NB4 (cell line): ENCODE measurements at regions not wholly inside any gene's neighbourhood (a gene's known extent, or its start where the extent isn't known, plus 50 kb on each side); places are given as distances from the start of the nearest gene placed in this dataset.

Experiments
- DNase-seq: peaks from one replicate; pipeline ENCODE4 v3.0.0; 2010; ENCODE audit warnings: low read depth
- H3K4me3 ChIP-seq: one replicate; pipeline ENCODE4 v1.5.1; 2011; ENCODE audit warnings: mild to moderate bottlenecking, low read depth, low read length, moderate library complexity
- CTCF ChIP-seq: IDR thresholded peaks from one replicate; pipeline ENCODE4 v1.5.1; 2012; ENCODE audit warnings: low read depth, low read length
- MAX ChIP-seq: IDR thresholded peaks from 2 replicates; pipeline ENCODE4 v1.6.1; 2011; ENCODE audit warnings: low read depth, low read length
- MYC ChIP-seq: IDR thresholded peaks from 2 replicates; pipeline ENCODE4 v1.6.1; 2011; ENCODE audit warnings: low read depth, low read length
- POLR2A ChIP-seq: IDR thresholded peaks from 2 replicates; pipeline ENCODE4 v1.6.1; 2011; ENCODE audit warnings: mild to moderate bottlenecking; ENCODE audit not compliant: insufficient read length; ENCODE audit errors: extremely low read depth

GRCh38 chr1:194044892-194045291, 858.5 kb upstream of the B3GALT2 start:
- no peak overlapping the region for H3K4me3 ChIP-seq
- no peak for TF ChIP-seq MYC
- no peak for TF ChIP-seq CTCF
- TF ChIP-seq POLR2A, result no peak
- no peak for TF ChIP-seq MAX
- DNase-seq, result no peak

GRCh38 chr1:194043984-194044755, 857.8 kb upstream of the B3GALT2 start:
- no peak overlapping the region for H3K4me3 ChIP-seq
- no peak for DNase-seq
- TF ChIP-seq POLR2A, result no peak
- no peak for TF ChIP-seq MYC
- no peak for TF ChIP-seq MAX
- no peak for TF ChIP-seq CTCF

GRCh38 chr1:194042736-194043135, 856.3 kb upstream of the B3GALT2 start:
- no peak overlapping the region for H3K4me3 ChIP-seq
- DNase-seq, result no peak
- TF ChIP-seq POLR2A, result no peak
- TF ChIP-seq MAX, result no peak

GRCh38 chr1:194040496-194040895, 854.1 kb upstream of the B3GALT2 start:
- DNase-seq, result no peak
- H3K4me3 ChIP-seq, result no peak overlapping the region
- TF ChIP-seq MAX (no peak), POLR2A (no peak), MYC (no peak), CTCF (no peak)

- no peak for TF ChIP-seq CTCF
- no peak for TF ChIP-seq POLR2A
- TF ChIP-seq MYC, result no peak
- TF ChIP-seq MAX, result no peak
- no peak overlapping the region for H3K4me3 ChIP-seq
- DNase-seq, result no peak
These were observed 853.2 kb upstream of the B3GALT2 start for GRCh38 chr1:194039578-194039977.

- no peak for TF ChIP-seq MYC
- no peak for TF ChIP-seq MAX
- no peak for TF ChIP-seq POLR2A
- TF ChIP-seq CTCF, result no peak
- DNase-seq, result no peak
- no peak overlapping the region for H3K4me3 ChIP-seq
These were observed 847.2 kb upstream of the B3GALT2 start for GRCh38 chr1:194033646-194034045.
